HUDEP-2 (cell line): ENCODE measurements at regions not wholly inside any gene's neighbourhood (a gene's known extent, or its start where the extent isn't known, plus 50 kb on each side); places are given as distances from the start of the nearest gene placed in this dataset.
"Not testable (repeated sequence)": the region's sequence is repeated elsewhere in the genome, so short reads cannot be mapped to it uniquely, and the experiment has no call there.

Experiments
- DNase-seq, 76 experiments: peaks; one replicate each; lab custom pipeline; 2025; ENCODE audit not compliant: unreplicated experiment in 76 of 76; lab: John Stamatoyannopoulos, UW

DNA sequence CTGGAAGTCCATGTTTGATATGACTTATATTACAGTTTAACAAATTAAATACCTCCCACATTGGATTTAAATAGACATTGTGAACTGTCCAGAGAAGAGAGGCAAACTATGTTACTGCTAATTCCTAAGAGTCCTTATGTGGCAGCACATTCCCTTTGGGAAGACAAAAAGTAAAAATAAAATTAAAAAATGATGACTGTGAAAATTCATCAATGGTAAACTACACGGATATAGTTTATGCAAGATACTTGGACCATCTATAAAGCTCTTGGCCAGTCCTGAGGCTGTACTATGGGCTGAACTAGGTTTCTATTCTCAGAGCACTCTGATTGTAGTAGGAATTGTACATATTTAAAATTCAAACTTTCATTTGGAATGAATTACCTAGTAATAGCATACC is 206.4 kb downstream of the LRRK2 start:
- no peak for DNase-seq

DNA sequence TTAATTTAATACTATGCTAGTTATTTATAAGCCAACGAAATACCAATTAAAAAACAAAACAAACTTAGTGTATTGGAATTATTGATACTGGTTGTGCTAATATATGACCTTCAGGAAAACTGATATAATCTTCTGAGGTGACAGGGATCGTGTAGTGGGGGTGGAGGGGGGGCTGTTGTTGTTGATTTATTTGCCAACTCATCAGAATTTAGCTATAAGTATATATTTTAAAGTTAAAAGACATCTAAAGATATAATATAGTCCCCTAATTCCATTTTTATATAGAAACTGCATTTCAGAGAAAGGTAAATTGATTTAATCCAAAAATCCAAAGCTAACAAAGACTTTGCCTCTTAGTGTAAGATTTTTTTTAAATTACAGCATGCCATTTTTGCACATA is 210.5 kb downstream of the LRRK2 start:
- DNase-seq = no peak

DNA sequence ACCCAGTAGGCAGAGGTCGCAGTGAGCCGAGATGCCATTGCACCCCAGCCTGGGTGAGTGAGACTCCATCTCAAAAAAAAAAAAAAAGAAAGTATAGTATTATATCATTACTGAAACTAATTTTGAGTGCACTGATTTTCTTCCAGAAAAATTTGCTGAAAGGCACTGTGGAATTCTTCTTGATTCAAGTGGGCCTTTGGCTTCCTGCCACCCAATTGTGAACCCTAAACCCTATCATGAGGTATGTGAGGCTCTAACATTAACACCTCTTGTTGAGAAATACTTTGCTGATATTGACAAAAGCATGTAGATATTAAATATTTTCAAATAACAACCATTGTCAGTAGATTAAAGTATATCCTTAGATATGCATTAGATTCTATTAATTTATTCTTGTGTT is 211.2 kb downstream of the LRRK2 start:
- DNase-seq = peak in 1 of 76 experiments; percentile 0

DNA sequence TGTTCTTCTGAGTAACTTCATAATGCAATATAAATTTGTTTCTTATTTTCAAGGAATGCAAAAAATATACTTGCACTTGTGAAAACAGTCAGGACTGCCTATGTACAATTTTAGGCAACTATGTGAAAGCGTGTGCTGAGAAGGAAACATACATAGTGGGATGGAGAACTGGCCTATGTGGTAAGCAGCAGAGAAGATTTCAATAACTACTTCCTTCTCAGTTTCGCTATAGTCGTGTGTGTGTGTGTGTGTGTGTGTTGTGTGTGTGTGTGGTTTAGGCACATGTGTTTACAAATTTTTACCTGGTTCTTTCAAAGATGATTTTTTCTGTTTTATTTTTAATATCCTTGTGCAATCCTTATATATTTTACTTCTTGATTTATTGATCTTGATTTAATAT is 211.8 kb downstream of the LRRK2 start:
- DNase-seq = no peak

DNA sequence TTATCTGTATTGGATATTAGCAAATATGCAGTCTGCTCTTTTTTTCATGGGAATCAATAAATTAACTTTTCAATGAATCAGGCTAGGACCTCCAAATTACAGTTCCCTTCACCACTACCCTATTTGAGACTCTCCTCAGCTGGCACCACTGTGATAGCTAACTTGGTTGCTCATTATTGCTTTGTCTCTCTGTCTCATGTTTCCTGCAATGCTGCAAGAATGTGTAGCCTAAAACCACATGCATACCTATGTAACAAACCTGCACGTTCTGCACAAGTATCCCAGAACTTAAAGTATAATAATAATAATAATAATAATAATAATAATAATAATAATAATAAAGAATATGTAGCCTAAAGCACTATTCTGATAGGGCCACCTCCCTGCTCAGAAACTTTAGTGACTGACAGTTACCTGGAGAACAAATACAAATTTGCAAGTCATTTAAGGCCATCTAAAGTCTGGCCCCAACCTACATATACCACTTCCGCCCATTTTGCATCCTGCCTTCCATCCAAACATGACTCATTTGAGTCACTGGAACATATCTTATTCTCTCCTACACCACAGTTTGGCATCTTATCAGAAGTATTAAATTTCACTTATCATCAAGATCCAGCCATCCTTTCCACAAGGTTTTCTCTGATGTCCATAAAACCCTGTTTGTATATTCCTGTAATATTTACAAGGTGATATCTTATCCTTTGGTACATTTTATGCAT is 215.1 kb downstream of the LRRK2 start:
- no peak for DNase-seq

DNA sequence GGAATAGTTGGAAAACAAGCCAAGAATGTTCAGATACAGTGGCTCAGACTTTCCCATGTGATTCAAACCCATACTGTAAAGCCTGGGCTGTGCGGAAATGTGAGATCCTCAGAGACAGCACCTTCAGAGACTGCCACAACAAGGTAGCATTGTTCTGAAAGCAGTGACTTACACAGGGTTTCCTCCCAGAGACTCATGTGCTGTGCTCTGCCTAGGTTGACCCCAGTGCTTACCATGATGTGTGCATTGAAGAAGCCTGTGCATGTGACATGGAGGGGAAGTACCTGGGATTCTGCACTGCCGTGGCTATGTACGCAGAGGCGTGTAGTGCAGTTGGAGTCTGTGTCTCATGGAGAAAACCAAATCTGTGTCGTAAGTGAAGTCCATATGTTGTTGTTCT is 219.4 kb downstream of the LRRK2 start:
- DNase-seq = no peak

DNA sequence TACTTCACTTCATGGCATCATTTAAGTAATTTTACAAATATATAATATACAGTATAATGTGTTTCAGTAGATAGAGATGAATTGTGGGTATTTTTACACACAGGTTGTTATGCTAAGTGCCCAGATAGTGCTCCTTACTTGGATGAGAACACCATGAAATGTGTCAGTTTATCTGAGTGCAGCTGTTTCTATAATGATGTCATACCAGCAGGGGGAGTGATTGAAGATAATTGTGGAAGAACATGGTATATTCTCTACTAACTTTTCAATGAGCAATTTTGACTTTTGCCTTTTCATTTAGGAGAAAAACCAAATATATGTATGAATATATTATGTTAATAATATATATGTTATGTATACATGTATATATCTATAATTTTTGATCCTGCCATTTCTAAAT is 221.6 kb downstream of the LRRK2 start:
- DNase-seq = peak in 18 of 76 experiments; percentile 1 to 46 (median 20)

DNA sequence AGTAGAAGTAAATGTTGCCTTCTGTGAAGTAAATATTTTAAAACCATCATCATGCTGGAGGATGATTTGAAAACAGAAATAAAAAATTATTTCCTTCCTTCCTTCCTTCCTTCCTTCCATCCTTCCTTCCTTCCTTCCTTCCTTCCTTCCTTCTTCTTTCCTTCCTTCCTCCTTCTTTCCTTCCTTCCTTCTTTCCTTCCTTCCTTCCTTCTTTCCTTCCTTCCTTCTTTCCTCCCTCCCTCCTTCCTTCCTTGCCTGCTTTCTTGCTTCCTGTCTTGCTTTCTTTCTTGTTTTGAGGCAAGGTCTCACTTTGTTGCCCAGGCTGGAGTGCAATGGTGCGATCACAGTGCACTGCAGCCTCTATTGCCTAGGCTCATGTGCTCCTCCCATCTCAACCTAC is 223.7 kb downstream of the LRRK2 start:
- DNase-seq = not testable (repeated sequence)

DNA sequence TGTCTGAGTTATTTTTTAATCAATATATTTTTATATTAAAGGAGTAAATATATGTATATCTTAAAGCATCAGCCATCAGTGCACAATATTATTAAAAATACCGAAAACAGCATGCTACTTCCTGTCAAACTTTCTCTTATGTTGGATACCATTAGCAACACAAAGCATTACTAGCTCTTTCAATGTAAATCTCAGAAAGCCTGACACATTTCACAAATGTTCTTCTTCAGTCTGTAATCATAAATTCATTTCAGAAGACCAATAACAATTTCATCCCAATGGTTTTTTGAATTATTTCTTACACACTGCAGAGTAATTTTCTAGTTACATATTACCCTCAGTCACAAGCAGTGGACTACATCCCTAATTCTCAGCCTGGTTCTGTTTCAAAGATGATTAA is 226.9 kb downstream of the LRRK2 start:
- DNase-seq = no peak

DNA sequence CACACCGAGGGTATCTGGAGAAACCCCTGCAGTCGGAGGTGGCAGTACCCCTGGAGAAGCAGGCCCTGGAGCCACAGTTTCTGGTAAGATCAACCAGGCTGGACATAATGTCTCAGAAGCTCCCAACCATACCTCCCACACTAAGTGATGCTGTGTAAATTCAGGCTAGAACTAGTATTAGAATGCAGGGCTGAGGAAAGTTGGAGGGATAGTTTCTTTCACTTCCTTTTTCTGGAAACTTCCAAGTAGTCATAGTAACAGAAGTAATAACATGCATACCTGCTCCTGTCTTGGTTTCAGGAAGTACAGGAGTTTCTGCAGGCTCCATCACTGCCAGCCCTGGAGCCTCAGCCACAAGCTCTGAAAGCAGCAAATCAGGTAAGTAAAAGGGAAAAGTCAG is 228.1 kb upstream of the CNTN1 start:
- no peak for DNase-seq

DNA sequence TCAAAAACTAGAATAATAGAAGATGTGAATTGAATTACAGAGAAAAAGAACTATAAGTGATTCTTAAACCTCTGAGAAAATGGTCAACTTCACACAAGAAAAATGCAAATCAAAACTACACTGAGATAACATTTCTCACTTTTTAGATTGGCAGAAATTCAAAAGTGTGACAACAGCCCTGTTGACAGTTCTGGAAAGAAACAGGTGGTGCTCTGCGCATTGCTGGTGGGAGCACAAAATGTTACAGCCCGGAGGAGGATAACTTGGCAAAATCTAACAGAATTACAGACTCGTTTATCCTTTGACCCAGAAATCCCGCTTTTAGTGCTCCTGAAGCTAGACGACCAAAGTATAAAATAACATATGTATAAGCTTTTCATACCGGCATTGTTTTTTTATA is 222.5 kb upstream of the CNTN1 start:
- no peak for DNase-seq

DNA sequence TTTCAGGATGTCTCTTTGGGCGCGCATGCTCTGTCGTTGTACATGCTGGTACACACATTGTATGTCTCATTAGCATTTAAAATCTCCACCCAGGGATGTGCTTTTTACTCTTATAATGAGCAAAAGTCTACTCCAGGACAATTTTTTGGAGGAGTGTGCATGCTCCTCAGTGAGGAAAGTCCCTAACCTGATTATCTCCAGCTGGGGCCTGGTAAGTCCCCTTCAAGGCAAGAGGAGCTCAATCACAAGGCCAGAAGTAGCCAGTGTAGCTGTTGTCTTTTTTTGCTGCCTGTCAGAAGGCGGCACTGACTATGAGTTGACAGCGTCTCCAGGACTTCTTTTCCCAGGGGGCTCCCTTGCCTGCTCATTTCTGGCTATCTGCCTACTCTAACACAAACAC is 218.3 kb upstream of the CNTN1 start:
- no peak for DNase-seq

DNA sequence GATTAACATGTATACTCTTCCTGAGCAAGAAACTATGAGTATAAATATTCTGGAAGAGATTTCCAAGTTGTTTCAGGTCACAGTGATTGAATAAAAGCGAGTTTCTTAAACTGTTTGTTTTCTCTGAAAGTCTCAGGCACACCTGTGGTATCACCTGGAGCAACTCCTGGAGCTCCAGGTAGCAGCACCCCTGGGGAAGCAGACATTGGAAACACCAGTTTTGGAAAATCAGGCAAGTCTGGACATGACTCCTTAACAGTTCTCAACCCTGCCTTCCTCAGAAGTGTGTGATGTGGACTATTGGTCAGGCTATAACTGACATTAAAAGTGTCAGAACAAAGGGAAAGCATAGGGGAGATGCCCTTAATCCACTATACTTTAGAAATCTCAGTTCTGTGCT is 217.6 kb upstream of the CNTN1 start:
- DNase-seq = no peak

DNA sequence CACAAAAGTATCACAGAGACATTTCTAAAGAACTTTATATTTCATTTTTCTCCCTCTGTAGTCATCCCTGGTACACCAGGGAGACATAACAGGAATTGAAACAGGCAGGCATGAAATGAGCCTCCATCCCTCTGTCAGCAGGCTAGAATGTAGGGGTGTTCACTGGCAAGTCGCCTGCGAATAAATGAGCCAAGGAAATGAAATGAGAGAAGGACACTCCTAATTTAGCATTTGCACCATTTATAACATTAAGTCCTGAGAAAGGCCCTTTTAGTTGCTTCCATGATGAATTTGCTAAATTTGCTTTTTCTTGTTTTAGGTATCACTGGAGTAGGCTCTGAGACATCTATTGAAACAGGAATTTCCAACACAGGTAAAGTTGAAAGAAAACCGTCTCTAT is 192.4 kb upstream of the CNTN1 start:
- DNase-seq = no peak

DNA sequence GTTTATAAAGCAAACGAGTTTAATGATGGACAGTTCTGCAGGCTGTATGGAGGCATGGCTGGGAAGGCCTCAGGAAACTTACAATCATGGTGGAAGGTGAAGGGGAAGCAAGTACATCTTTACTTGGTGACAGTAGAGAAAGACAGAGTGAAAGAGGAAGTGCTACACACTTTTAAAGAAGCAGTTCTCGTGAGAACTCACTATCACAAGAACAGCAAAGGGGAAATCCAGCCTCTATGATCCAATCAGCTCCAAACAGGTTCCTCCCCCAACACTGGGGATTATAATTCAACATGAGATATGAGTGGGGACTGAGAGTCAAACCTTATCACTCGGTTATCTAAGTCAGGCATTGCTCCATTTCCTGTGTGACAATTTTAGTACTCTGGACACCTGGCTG is 189.9 kb upstream of the CNTN1 start:
- DNase-seq = no peak

DNA sequence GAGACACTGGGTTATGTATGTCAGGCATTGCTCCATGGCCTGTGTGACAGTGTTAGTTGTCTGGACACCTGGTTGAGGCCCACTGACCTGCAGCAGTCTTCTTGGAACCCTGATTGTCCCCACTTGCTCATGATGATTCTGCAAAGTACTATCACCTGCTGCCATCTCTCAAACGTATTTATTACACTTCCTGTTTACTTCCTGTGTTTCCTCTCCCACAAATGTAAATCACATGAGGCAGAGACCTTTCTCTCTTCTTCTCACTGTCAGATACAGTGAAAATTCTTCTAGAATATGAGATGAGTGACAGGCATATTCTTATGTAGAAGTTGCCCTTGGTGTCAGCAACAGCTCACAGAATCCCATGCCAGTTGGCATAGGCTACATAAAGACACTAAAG is 186.9 kb upstream of the CNTN1 start:
- no peak for DNase-seq

DNA sequence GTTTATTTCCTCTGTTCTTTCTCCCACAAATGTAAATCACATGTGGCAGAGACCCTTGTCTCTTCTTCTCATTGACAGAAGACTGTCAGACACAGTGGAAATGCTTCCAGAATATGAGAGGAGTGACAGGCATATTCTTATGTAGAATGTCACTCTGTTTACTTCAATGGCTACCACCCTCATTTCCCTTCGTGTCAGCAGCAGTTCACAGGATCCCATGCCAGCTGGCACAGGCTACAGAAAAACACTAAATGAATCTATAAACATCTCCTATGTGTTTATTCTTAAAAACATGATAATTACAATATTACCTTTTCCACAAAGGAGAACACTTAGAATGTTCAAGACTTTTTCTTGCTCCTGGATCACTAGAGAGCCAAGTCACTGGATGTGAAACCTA is 183.8 kb upstream of the CNTN1 start:
- DNase-seq = no peak

DNA sequence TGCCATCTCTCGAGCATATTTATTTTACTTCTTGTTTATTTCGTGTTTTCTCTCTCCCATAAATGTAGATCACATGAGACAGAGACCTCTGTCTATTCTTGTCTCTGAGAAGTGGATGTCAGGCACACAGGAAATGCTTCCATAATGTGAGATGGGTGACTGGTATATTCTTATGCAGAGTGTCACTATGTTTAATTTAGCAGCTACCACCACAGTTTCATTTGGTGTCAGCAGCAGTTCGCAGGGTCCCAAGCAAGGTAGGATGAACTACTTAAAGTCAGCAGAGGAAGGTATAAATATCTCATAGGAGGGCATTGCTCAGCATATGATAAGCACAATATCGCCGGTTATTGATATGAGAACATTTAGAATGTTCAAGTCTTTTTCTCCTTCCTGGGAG is 180.9 kb upstream of the CNTN1 start:
- no peak for DNase-seq

DNA sequence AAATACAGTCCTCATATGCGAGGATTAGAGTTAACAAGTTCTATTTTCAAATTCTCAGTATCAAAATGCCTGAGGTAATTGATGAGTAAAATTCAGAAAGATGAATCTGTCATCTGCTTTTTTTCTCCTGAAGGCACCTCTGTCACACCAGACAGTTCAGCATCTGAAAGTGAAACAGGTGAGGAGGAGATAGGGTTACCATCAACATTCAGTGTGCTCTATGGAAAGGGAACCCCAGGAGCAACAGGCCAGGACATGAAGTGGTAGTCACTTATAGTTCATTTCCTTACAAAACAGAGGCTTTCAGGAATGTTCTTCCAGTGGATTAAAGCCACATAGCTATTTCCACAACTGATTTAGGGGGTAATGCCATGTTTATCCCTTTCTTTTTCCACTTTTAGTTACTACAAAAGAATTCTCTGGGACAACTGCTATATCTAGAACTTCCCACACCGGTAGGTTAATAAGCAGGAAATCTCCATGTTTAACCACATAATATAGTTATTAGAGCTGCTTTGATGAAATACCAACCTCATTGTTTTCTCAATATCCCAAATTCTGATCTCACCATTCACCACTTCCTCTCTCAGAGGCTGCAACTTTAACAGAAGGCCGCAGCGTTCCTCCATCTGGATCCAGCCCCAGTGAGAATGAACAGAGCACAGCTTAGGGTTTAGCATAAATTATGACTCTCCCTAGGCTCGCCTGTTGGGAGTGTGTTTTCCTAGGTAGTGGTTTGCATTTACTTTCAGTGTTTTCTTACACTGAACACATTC is 177.0 kb upstream of the CNTN1 start:
- DNase-seq = no peak

DNA sequence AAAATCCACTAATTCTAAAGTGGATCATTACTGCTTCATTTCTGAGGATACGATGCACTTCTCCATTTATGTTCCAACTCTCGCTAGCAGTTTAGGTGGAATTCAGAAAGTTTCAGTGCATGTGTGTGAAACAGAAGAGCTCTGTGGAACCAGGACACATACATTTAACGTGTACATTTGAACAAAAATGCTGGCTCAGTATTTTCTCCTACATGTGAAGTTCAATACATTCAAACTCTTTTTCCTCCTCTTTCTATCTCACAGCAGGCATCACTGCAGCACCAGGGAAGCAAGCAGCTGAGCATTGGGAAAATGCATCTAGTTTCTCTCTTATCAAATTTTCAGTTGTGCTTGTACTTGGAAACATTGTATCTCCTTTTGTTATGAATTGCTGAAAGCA is 169.4 kb upstream of the CNTN1 start:
- no peak for DNase-seq

DNA sequence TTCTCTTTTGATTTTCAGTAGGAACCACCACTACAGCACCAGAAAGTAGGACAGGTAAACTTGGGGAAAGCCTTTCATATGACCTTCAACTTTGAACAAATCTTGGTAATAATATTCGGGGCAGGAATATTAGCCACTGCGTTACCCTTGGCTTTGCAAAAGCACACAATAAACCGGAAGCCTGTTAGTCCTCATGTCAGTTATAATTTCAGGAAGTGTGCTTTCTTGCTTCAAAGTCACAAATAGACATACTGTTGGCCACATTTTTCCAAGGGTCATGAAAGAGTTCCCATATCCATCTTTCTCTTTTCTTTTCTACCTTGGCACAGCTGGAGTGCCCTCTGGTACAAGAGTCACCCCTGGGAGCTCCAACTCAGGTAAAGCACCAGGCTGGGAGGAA is 167.2 kb upstream of the CNTN1 start:
- DNase-seq = no peak

DNA sequence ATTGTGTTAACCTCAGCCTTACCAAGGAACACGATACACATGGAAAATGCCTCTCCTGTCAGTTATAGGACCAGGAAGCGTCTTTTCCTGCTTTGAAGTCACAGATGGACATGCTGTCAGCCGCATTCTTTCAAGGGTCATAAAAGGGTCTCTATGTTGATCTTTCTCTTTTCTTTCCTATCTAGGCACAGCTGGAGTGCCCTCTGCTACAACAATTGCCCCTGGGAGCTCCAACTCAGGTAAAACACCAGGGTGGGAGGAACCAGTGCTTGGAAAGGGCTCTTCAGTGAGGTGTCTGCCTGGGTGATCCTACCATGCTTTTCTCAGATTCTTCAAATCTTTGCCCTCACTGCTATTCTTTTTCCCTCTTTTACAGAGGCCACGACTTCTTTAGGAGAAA is 157.4 kb upstream of the CNTN1 start:
- no peak for DNase-seq
